Limb (tissue), 2 donors: ENCODE measurements at regions not wholly inside any gene's neighbourhood (a gene's known extent, or its start where the extent isn't known, plus 50 kb on each side); places are given as distances from the start of the nearest gene placed in this dataset.

ENCODE experiments used
- DNase-seq, 2 donors: peaks; one replicate each; pipeline ENCODE4 v3.0.0-alpha.2; 2016; ENCODE audit errors: extremely low spot score in 2 of 2

- no peak for DNase-seq
Measured at GRCh38 chr17:51548125-51548524, 287.8 kb downstream of the UTP18 start.

GRCh38 chr17:51555153-51555552 is 294.8 kb downstream of the UTP18 start:
- no peak for DNase-seq

GRCh38 chr17:51559778-51560177 is 299.4 kb downstream of the UTP18 start:
- no peak for DNase-seq

GRCh38 chr17:51560398-51560797 is 300.1 kb downstream of the UTP18 start:
- DNase-seq, result no peak

GRCh38 chr17:51563961-51564360 is 303.6 kb downstream of the UTP18 start:
- no peak for DNase-seq

GRCh38 chr17:51572115-51572514 is 311.8 kb downstream of the UTP18 start:
- DNase-seq, result no peak
